ENCODE measurements at regions not wholly inside any gene's neighbourhood (a gene's known extent, or its start where the extent isn't known, plus 50 kb on each side); places are given as distances from the start of the nearest gene placed in this dataset.

DNA sequence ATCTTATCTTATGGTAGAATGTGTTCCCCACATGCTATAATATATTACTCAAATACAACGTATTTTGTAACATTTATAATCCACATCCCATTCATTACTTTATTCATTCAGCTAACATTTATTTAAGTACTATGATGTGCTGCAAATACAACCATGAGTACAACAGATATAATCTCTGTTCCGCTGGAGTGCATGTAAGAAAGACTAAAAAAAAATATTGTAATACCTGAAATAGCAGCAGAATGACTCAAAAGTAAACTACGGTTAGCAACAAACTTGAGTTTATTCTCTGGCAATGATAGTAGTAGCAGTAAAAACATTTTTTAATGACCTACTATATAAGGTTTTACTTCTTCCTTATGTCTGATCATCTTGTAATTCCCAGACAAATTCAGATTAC is 1776.3 kb downstream of the STIM2 start:
- no peaks in the 10 kb centered on the region for H3K27me3 ChIP-seq (ENCODE audit: control insufficient read depth, insufficient read depth, low read length)
- H3K36me3 ChIP-seq (ENCODE audit: control insufficient read depth, insufficient read depth, low read length): no peaks in the 10 kb centered on the region
- TF ChIP-seq CTCF (IDR thresholded peaks at IDR 0.05; ENCODE audit: insufficient read depth, low read length, poor library complexity, severe bottlenecking): no peak
- DNase-seq (ENCODE audit: low read depth): no peak
- H3K4me3 ChIP-seq (ENCODE audit: low read depth, low read length): no peak overlapping the region

- H3K36me3 ChIP-seq (ENCODE audit: control insufficient read depth, insufficient read depth, low read length): no peaks in the 10 kb centered on the region
- H3K27me3 ChIP-seq (ENCODE audit: control insufficient read depth, insufficient read depth, low read length): no peaks in the 10 kb centered on the region
- no peak overlapping the region for H3K4me3 ChIP-seq (ENCODE audit: low read depth, low read length)
- no peak for TF ChIP-seq CTCF (IDR thresholded peaks at IDR 0.05; ENCODE audit: insufficient read depth, low read length, poor library complexity, severe bottlenecking)
- DNase-seq (ENCODE audit: low read depth): no peak
These were observed 1779.1 kb downstream of the STIM2 start for GRCh38 chr4:28639747-28640146.

DNA sequence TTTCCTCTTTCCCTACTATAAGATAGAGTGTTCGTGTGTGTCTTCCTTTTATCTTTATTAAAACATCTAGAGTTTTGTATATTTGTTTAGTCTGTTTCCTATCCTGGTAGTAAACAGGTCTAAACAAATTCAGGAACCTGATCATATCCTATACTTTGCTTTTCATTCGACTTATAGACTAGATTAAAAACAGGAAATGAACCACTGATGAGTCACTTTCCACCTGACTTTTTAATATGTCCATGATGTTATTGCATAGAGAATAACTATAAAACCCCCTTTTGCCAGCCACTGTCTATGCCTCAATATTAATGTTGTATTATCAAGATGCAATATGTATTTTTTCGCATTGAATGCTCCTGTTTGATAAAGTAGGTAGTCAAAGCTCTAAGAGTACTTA is 1794.0 kb downstream of the STIM2 start:
- no peak for TF ChIP-seq CTCF (IDR thresholded peaks at IDR 0.05; ENCODE audit: insufficient read depth, low read length, poor library complexity, severe bottlenecking)
- DNase-seq (ENCODE audit: low read depth): no peak
- Histone ChIP-seq H3K4me3 (ENCODE audit: low read depth, low read length) (no peak overlapping the region), H3K36me3 (ENCODE audit: control insufficient read depth, insufficient read depth, low read length) (no peaks in the 10 kb centered on the region), H3K27me3 (ENCODE audit: control insufficient read depth, insufficient read depth, low read length) (no peaks in the 10 kb centered on the region)

DNA sequence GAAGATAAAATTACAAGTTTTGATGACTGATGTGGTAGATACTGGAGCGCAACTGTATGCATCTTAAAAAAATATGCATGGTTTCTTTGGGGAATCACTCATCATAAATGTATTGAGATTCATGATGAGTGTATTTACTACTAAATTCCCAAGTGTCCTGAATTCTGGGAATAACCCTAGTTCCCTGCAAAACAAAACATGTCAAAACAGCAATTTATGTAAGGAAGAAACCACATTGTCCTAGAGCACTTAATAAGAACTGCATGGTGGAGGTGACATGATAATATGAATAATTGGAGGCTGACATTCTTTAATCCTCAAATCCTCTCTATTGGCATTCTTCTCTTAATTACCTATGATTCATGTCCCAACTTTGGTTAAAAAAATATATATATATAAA is 1804.7 kb downstream of the STIM2 start:
- TF ChIP-seq CTCF (IDR thresholded peaks at IDR 0.05; ENCODE audit: insufficient read depth, low read length, poor library complexity, severe bottlenecking): no peak
- DNase-seq (ENCODE audit: low read depth): no peak
- no peaks in the 10 kb centered on the region for H3K36me3 ChIP-seq (ENCODE audit: control insufficient read depth, insufficient read depth, low read length)

GRCh38 chr4:28675582-28675981 is 1814.9 kb downstream of the STIM2 start:
- no peak overlapping the region for H3K4me3 ChIP-seq (ENCODE audit: low read depth, low read length)
- H3K36me3 ChIP-seq (ENCODE audit: control insufficient read depth, insufficient read depth, low read length): no peaks in the 10 kb centered on the region
- TF ChIP-seq CTCF (IDR thresholded peaks at IDR 0.05; ENCODE audit: insufficient read depth, low read length, poor library complexity, severe bottlenecking): no peak
- H3K27me3 ChIP-seq (ENCODE audit: control insufficient read depth, insufficient read depth, low read length): no peaks in the 10 kb centered on the region
- no peak for DNase-seq (ENCODE audit: low read depth)

More for the DNA sequence above, 1804.7 kb downstream of the STIM2 start:
- H3K4me3 ChIP-seq (ENCODE audit: low read depth, low read length): no peak overlapping the region
- no peaks in the 10 kb centered on the region for H3K27me3 ChIP-seq (ENCODE audit: control insufficient read depth, insufficient read depth, low read length)

DNA sequence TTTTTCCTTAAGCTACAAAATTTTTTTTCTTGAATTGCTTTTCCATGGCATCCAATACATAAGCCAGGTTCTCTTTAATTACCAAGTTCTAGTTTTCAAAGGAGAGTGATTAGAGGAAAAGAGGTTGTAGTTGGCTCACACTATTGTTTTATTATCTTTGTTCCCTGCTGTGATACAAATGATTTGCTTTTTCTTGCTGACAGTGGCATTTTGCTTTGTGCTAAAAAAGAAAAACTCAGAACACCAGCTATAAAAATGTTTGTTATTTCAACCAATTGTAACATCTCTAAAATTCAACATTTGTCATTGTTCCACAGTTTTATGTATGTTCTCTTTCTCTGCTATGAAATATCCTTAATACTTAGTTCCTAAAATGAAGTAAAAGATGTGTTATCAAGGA is 1817.2 kb downstream of the STIM2 start:
- Histone ChIP-seq H3K27me3 (ENCODE audit: control insufficient read depth, insufficient read depth, low read length) (no peaks in the 10 kb centered on the region), H3K4me3 (ENCODE audit: low read depth, low read length) (no peak overlapping the region), H3K36me3 (ENCODE audit: control insufficient read depth, insufficient read depth, low read length) (no peaks in the 10 kb centered on the region)
- no peak for DNase-seq (ENCODE audit: low read depth)
- no peak for TF ChIP-seq CTCF (IDR thresholded peaks at IDR 0.05; ENCODE audit: insufficient read depth, low read length, poor library complexity, severe bottlenecking)
